GM18508 (cell line): ENCODE measurements at regions not wholly inside any gene's neighbourhood (a gene's known extent, or its start where the extent isn't known, plus 50 kb on each side); places are given as distances from the start of the nearest gene placed in this dataset.

Experiments
- ATAC-seq: cut with Tn5 transposase; IDR thresholded peaks from one replicate; pipeline ENCODE4 v1.9.1; 2021; ENCODE audit warnings: moderate number of reproducible peaks; ENCODE audit not compliant: insufficient read depth, unreplicated experiment

DNA sequence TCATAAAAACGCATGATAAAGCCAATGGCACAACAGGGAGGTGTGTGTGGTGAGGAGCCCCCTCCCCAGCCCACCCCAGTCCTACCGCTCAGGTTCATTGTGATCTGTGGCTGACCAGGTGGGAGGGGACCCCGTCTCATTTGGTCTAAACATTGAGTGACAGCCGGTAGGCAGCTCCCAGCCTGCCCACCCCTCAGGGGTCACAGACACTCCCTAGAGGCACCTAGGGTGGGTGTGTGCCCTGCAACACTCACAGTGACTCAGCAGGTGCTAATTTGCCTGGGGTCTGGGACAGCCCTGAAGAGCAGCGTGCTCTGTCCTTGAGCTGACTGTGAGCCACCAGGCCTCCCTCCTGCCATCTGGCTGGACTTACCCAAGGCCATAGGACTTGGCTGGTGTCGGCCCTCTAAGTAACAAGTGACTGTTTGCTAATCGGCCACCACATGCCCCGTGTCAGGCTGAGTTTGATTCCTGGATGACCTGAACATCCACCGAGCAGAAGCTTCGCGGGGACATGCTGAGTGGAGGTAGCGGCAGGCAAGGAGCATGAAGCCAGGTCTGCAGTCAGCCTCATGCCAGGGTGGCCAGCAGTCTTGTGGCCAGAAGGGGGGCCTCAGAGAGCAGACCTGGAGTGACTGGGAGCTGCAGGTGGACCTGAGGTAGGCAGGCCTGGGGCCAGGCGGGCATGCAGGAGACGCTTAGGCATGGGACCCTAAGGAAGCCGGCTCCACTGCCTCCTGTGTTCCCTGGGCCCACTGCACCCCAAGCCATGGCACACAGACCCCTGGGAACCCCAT lies 282.3 kb upstream of the SHH start:
- ATAC-seq: no peak

DNA sequence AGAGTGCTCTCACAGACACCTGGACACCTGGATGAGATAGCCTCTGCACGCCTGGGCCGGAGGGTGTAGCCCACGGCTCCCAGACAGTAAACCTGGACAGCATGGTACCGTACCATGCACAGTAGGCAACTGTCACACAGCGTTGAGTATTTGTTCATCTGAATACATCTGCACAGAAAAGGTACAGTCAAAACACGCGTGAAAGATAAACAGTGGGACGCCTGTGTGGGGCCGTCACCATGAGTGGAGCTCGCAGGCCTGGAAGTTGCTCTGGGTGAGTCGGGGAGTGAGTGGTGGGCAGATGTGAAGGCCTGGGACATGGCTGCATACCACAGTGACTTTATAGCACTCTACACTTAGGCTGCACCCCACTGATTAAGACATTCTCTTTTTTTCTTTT lies 280.0 kb upstream of the SHH start:
- no peak for ATAC-seq

DNA sequence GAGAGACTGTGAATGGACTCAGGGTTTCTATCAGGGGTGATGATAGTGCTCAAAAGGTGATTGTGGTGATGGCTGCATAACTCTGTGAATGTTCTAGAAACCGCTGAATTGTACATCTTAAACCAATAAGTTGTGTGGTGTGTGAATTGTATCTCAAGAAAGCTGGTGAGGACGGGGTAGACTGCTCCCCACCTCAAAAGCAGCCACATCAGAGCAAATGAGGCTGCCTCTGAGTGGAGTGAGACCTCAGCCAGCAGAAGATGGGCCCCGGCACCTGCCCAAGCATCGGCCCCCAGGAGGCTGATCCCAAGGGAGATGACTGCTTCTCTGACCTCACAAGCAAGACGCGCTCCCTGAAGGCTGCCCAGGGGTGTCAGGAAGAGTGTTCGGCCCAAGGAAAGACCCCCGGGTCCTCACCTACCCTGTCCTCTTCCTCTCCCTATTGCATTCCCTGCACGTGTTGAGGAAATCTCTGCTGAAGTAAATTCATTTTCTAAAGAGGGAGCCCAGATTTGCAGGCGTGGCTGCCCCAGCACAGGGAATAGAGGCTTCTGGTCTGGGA lies 279.3 kb upstream of the SHH start:
- ATAC-seq: no peak

DNA sequence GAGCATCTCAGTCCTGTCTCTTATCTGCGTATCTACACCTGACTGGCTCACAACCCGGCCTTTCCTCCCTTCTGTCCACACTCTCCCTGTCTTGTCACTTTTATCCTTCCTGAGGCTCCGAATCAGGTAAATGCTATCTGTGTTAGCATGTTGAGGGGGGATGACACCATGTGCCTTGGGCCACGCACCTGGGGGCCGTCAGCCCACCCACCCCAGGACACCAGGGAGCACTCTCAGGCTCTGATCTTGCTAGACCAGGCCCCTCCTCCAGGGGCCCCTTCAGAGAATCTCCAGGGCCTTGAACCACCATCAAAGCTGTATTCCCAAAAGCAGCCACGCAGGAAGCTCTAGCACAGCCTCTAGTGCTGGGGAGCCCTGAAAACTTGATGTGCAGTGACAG lies 278.7 kb upstream of the SHH start:
- no peak for ATAC-seq

DNA sequence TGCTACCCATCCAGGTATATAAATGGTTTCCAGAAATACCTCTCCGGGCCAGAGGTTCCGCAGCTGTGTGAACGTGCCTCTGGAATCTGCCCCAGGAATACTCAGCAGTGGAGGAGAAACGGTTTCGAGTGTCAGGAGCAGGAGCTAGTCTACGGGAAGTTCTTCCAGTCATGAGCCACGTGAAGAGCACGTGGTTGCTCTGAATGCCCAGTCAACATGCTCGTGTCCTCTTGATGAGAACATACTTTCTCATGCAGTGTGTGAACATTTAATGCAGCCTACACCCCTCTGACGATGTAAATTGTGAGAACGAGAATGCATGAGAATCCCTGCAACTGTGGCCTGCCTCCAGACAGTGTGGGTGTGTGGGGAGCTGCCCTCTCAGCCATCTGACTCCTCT lies 277.0 kb upstream of the SHH start:
- ATAC-seq: no peak

DNA sequence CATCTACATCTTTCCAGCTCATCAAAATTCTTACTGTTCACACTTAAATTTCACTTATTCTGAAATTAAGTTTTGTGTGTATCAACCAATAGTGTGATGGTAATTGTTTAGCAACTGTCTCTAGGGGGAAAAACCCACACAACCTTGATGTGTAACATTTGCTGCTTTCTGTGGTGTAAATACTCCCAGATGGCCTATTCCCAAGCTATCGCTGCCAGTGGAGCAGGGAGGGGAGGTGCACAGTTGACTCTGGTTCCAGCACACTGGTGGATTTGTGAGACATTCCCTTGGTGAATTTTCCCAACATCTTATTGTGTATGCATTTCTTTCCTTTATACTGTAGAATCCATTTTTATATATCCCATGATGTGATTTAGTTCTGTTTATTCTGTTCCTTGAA lies 275.9 kb upstream of the SHH start:
- no peak for ATAC-seq

DNA sequence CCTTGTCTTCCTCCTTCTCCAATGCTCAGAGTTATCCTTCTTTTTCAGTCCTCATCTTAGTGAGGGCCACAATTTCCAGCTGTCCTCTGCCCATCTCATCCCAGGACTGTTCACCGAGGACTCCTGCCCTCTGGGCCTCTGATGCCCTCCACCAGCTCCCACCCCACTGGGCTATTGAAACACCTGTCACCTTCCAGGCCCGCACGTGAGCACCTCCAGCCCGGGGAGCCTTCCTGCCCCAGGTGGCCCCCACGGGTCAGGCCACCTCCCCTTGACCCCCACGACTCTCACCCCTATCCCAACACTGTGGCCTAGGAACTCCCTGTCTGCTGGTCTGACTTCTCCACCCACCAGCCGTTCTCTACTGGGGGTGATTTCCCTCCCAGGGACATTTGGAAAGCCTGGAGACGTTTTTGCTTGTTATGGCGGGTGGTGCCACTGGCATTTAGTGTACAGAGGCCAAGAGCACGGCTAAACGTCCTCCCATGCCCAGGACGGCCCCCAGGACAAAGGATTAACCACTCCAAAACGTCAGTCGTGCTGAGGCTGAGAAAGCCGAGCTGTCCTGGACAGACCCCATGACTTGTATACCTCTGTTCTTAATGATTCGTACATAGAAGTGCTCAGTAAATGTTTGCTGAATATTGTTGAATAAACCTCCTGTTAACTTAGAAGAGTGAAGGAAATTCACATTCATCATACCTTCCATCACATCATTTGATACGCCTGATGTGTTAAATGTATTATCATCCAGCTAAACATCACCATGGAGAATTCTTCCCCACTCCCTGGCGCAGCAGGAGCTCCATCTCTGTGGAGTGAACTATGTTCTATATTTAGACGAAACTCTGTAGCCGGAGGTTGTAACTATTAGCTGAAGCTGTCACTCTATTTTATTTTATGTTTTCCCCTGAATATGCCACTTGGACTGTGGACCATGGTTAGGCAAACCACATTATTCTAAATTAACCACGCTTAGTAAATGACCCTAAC lies 270.1 kb upstream of the SHH start:
- no peak for ATAC-seq

DNA sequence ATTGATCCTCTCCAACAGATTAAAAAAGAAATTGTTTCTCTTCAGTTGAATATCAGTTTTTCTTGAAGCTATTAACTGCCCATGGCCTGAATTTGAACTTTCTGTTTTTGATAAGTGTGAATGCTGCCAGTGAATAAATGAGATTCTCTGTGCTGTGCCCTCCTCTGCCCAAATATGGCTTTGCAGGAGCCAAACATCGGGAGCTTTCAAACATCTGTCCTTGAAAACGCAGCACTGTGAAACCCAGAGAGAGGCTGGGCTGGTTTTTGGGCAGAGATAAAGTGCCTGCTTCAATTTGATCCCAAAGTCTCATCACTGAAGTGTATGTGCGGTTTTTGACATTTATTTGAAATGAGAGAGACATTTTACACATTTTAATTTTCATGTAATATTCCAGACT lies 268.3 kb upstream of the SHH start:
- no peak for ATAC-seq

DNA sequence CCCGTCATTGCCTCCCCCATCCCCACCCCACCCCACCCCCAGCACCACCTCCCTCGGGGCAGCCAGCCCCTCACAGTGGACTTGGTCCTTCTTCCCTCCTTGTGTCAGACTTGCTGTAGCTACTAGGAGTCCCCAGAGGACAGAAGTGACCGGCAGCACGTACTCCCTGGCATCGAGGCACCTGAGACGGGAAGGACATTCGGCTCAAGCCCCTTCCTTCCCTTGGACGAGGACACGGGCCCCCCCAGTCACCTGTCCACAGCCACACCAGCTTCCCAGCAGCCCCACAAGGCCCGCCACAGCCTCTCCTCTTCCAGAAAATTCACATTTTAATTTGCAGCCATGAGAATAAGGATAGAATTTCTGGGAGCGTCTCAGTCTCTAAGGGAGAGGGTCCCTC lies 267.8 kb upstream of the SHH start:
- ATAC-seq: no peak

DNA sequence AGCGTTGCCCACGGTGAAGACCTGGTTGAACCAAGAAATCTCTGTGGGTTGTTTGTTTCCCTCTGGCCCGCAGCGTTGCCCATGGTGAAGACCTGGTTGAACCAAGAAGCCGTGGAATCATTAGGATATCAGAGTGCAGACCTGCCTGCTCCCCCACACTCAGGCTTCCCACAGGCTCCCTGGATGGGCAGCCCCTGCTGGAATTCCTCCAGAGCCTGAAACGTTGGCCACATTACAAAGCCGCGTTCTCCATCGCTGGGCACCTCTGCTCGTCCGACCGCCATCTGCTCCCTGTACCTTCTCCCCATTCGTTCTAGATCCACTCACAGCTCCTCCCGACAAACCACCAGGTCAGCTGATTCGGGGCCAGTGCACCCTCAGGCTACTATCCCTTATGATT lies 266.9 kb upstream of the SHH start:
- no peak for ATAC-seq

DNA sequence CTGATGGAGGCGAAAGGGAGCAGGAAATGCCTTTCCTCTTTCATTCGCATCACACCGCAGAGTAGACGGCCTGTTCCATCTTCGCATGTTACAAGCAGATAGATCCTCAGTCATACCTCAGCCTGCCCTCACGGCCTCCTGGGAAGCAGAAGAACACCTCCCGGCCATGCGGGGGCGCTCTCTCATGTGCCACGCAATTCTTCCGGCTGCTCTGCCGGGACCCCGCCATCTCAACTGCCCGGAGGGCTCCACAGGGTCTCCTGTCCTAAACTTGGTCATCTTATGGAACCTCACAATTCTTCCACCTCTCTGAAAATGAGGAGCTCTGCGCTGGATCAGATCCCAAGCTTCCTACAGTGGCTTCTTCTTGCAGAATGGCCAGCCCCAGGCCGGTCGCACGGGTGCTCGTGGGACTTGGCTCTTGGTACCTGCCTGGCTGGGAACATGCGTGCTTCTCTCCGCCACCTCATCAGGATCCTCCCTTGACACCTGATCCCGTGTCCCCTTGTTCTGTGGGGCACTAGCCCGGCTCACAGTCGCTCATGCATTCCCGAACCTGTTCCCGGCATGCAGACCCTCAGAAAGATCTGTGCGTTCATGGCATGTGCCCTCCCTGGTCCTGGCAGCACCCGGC lies 262.8 kb upstream of the SHH start:
- no peak for ATAC-seq

DNA sequence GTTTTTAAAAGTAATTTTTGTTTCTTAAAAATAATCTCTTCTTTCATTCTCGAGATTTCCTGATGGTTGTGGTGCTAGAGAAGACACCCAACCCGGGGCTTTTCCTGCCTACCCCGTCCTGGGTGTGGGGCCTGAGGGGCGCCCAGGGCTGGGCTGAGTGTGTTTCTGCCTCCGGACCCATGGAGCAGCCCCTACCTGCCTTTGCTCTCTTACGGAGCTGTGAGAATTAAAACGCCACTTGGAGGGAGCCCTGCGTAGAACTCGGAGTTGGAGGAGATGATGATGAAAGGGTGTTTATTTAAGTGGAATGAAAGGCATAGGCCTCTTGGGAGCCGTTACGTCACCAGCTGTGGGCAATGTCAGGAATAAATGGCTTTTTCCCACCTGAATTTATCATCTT lies 261.8 kb upstream of the SHH start:
- ATAC-seq: no peak

DNA sequence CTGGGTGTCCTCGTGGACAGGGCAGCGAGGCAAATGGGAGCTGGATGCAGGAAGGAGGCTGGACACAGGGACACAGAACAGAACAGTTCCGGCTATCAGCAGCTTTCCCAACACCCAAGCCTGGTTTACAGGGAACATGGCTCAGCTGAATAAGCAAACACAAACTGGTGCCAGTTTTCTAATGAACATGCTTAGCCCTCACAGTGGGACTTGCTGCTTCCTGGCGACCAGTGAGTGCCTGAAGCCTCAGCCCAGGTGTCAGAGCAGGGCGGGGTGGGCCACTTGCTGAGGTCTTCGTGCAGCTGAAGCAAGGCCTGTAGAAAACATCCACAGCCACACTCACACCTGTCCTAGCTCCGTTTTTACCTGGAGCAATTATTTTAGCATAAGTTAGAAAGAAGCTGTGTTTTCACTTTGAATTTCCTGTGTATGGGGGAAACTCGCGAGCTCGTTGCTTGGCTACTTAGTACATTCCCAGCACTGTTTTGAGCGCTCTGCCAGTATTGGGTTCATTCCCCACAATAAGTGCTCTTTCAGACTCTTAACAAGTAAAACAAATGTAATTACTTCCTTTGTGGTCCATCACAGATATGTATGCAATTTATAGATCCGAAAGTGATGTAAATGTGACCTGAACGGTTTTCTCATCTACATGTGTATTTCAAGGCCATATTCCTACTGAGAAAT lies 261.2 kb upstream of the SHH start:
- ATAC-seq: no peak

DNA sequence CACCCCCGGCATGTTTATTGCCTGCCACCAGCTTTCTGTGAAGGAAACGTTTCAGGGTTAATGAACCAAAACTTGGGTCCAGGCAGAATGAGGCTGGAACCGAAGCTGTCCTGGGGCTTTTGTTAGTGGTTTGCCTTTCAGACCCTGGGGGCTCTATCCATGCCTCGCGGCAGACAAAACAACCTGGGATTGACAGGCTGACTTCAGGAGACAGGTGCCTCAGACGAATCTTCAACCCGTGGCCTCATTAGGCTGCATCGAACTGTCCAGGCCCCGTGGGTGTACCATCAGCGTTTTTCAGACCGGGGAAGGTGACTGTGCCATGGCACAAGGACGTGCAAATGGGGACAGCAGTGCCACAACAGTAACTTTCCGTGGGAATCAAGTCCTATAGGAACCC lies 259.3 kb upstream of the SHH start:
- no peak for ATAC-seq

DNA sequence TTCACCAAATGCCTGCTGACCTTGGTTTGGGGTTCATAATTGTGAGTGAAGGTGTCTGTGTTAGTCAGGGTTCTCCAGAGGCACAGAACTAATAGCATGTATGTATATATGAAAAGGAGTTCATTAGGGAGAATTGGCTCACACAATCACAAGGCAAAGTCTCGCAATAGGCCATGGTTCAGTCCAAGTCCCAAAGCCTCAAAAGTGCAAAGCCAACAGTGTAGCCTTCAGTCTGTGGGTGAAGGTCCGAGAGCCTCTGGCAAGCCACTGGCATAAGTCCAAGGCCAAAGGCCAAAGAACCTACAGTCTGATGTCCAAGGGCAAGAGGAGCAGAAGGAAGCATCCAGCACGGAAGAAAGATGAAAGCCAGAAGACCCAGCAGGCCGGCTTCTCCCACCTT lies 257.6 kb upstream of the SHH start:
- no peak for ATAC-seq

DNA sequence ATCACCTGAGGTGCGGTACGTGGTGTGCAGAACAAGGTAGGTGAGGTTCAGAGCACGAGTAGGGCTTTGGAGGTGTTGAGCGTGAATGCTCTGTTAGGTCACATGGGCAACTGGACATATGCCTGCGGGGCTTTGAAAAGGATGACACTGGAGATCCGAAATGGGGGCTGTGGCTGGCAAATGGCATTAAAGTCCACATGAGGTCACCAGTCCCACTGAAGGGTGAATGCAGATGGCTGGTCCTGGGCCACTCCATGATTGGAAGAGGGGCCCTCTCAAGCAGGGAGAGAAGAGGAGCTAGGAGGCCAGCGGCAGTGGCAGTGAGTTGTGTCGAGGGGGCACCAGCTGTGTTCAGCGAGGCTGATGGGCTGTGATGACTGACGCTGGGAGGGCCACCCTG lies 254.9 kb upstream of the SHH start:
- no peak for ATAC-seq

DNA sequence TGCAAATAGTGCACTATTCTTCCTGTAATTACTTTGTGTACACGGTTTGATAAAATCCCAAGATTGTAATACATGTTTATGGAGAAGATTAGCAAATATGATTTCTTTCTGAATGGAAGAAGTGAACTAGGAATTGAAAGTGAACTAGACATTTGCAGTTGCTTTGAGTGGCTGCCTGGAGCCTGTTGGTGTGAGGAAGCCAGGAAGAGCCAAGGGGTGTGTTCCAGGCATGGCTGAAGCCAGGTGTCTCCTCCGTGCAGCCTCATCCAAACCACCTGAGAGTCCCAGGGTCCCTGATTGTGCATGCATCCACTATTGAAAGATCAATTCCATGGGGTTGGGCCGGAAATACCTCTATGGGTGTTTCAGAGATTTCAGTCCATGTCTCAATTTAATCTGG lies 253.1 kb upstream of the SHH start:
- no peak for ATAC-seq

DNA sequence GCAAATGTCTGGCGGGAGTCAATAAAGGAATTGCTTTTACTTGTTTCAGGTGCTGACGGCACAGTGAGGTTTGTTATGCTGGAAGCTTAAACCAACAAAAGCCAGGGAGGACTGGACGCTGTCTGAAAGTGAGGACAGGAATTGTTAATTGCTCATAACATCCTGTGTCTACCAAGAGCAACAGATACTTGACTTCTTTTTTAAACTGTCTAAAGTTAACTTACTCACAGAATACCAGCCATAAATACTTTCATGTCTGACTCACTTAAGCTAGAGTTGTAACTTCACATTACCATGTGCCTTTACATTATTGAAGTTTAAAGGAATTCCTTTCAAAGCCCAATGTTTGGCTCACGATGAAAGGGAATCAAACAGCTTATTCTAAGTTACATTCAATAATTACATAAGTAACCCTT lies 252.7 kb upstream of the SHH start:
- no peak for ATAC-seq

DNA sequence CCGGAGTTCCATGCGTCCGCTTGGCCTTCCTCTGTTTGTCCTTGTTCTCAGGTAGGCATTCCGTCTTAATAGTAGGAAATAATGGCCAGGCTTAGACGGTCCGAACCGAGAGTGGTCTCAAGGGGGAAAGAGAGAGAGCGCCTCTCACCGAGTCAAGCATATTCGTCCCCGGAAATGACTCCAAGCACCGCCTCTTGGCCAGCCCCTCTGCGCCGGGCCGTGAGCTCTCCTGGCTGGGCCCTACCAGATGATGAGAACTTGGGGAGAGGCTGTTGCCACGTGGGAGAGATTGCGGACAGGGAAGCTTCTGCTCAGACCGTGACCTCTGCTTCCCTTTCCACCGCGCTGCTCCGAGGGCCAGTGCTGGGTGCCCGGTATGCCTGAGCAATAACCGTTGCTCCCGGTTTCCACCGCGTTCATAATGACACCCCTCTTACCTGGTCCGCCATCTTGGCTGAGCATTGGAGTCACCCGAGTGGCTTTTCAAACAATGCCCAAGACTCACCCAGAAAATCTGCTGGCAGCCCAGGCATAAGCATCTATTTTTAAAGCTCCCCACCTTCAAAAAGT lies 251.1 kb upstream of the SHH start:
- no peak for ATAC-seq

DNA sequence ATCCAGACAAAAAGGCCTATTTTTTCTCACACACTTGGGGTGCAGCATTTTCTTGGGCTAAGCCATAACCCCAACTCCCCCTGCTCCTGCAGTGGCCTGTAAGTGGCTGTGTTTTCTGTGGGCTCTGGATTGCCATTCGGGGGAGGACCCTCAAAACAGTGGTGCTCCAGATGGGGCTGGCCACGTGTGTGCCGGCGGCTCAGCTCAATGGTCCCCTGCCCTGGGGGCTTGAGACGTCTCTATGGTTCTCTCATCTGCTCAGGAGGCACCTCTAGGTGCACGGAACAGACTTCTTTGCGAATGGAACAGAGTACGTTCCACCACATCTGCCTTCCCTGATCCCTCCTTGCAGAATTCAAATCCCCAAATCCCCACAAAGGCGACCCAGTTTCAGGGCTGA lies 250.0 kb upstream of the SHH start:
- no peak for ATAC-seq
